T-helper 1 cell (primary cell): ENCODE measurements at regions not wholly inside any gene's neighbourhood (a gene's known extent, or its start where the extent isn't known, plus 50 kb on each side); places are given as distances from the start of the nearest gene placed in this dataset.

ENCODE experiments used
- DNase-seq, 5 donors: peaks; one replicate each; pipeline ENCODE4 v3.0.0-alpha.2; 2012 to 2020

DNA sequence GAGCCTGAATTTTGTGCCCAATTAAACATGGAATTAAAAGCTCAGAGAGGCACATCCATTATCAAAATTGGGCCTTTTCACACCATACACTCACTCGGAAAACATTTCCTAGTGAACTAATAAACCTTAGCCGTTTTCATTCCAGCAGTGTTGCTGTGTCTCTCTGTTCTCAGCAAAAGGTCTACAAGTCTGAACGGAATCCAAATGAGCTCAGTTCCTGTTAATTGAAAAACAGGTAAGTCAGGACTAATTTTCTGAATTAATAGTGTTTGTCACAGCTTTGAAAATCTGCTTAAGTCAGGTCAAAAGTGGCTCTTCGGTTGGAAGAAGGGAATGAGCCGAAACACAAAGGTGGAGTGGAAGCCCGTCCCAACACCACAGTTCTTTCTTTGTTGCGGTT is 163.3 kb upstream of the RALGAPA2 start:
- DNase-seq, result no peak

DNA sequence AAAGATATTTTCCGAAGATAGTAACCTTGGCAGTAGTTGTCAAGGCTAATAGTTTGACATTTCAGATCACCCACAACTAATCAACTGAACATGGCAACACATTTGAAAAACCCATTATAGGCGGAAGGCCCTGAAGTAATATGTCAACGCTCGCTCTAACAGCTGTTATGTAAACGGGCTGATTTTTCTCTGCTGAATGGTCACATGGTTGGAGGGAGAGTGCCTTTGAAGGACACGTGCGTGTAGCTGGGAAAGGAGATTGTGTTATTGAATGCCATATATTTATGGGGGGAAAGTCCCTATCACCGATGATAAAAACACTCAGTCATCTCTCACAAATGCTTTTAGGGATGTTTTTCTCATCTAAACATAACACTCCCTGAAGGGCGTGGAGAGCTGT is 160.0 kb upstream of the RALGAPA2 start:
- no peak for DNase-seq

DNA sequence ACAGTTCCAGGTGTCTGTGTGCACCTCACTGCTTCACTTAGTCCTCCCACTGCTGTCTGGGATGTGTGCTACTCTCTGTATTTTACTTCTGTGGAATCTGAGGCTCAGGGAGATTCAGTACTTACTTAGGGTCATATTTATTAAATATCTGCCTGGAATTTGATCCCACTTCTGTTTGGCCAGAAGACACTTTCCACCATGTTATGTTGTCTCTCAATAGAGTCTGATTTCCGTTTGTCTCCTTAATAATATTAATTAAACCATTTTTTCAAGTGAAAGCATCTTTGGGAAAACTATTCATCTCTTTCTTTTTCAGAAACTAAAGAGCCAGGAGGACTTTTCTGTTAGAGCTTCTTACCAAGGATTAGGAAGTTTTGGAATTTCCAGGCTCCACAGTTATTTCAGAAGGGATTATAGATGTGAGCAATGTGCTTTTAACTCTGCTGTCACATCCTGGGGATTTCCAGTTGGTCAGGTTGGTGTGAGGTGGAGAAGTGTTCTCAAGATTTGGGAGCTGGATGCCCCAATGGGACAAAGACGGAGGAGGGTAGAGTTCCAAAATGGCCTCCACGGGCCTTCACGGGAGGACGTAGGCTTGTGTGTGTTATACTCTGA is 156.8 kb upstream of the RALGAPA2 start:
- no peak for DNase-seq

DNA sequence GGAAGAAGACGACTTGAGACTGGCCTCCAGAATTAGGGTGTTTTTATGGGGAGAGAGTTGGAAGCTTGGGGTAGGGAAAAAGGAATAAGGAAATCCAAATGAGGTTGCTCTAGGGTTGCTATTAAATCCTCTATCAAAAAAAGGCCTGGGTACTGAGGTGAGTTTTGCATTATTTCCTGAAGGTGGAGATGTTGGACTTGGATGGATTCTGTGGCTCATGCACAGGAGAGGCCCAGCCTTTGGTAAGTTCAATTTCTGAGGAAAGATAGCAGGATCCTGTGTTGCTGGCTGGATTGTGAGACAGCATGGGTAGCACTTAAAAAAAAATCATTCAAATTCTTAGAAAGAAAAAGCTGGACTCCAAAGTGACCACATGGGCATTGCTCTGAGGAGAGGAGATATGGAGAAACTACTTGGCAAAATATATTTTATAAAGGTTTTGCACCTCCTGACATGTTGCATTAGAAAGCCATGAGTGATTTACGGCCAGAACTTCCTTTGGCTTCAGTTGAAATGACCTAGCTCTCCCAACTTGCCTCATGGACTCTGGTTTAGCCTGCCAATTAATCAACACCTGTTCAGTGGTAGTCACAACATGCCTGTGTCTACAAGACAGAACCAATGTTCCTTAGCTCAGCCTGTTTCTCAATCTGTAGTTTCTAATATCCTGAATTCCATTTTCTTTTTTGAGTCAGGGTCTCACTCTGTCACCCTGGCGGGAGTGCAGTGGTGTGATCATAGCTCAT is 152.1 kb upstream of the RALGAPA2 start:
- DNase-seq, result no peak

DNA sequence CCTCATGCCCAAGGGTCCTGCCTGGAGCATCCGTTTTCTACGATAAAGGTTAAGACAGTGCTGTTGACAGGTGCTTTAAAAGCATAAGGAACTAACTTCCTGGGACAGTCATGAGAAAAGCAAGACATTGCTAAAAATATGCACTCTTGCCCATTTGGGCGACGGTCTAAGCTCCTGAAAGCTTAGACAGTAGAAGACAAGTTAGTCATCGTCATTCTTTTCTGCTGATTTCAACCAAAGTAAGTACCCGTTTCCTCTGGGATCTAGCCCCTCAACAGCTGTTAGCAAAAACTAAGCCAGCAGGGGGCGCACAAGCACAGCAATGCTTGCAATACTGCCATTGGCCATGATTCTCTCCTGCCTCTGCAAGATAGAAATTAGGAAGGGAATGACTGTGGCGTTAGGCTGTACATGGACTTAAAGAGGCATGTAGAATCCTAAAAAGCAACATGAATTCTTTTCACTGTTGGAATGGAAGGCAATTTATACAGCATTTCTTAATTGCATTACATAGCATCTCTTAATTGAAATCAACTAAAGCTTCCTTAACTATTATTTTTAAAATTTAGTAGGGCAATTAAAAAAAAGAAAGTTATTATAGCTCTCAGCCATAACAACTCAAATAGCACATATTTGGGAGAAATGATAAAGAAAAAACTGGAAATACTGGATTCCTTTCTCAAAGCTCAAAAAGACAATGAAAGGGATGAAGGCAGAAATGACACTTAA is 147.8 kb upstream of the RALGAPA2 start:
- peak; percentile 46 to 82 (median 59) for DNase-seq

DNA sequence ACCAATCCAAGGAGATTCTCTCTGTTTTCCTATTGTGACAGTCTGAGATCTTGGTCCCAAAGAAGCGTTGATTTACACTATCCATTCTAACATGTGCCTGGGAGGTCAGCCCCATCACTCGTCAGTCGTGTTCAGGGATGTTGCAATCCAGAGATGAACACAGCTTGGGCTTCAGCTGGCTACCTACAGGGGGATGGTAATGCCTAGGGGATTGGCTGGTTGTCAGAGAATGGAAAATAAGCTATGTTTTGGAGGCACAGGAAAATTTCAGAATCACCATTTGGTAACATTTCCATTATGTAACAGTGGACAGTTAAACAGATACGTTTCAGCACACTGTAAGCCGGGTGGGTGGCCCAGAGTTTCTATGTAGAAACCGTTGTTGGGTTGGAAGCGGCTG is 147.1 kb upstream of the RALGAPA2 start:
- DNase-seq, result no peak

DNA sequence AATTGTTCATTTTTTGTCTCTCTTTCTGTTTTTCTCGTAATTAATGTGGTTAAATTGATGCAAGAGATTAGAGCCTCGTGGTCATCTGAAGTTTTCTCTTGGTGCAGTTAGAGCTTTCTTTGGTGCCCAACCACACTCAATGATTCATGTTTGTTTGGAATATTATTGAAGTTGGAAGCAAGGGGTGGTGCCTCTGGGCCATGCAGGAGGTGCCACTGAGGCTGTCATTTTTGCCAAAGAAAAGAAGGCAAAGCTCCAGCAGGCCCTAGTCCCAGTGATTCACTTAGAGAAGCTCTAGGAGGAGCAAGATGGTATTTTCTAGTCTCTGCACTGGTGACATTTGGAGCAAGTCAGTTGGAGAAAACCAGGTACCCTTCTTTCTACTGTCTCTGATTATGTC is 144.5 kb upstream of the RALGAPA2 start:
- DNase-seq, result no peak

DNA sequence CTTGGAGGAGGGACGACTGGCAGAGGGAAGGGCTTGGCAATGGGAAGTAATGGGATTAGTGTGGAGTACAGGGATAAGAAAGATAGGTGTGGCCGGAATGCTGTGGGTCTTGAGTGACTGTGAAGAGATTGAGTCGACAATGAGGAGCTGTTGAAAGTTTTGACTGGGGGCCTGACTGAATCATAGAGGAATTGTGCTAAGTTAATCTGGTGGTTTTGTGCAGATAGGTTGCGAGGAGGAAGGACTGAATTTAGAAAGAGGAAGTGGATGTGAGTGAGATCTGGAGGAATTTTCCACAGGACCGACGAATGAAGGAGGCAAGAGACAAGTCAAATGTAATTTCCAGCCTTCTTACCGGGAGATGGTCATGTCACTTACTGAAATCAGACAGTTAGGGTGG is 143.9 kb upstream of the RALGAPA2 start:
- no peak for DNase-seq

DNA sequence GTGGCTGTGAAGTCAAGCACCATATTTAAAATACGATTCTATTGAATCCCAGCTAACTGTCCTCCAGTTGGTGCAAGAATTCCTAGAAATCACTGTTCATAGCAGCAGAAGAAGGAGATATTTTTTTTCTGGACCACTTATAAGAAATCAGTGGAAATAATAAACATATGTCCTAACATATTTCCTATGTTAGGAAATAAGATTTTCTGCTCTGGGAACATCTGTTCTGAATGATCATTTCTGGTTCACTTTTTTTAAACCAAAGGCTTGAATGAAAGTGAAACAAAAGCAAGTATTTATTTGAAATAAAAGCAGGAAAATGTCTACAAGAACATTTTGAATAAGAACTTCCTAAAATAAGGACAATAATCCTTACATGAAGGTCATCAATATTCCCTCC is 138.9 kb upstream of the RALGAPA2 start:
- DNase-seq, result no peak

DNA sequence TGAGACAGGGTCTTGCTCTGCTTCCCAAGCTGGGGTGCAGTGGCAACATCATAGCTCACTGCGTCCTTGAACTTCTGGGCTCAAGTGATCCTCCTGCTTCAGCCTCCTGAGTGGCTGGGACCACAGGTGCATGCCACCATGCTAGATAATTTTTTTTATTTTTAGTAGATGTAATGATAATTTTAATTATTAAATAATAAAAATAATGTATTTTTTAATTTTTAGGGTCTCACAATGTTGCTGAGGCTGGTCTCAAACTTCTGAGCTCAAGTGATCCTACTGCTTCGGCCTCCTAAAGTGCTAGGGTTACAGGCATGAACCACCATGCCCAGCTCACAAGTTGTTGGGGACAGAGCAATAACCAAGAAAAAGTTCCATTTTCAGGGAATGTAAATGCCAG is 138.0 kb upstream of the RALGAPA2 start:
- DNase-seq, result no peak

DNA sequence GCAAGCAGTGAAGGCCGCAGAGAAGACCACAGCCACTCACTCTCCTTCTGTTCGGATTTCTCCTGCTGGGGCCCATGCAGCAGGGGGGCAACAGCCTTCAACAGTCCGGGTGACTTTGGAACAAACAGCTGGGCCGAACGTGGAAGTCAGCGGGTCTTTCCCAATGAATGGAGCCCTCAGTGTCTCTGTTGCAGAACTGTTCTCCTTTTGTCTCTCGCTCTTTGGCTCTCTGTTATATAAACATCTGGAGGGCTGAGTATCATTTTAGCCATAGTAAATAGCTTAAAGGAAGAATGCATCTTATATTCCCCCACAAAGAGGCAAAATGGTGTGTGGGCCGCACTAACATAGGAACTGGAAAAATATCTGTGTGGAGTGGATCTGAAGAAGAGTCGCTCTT is 136.7 kb upstream of the RALGAPA2 start:
- DNase-seq, result no peak

DNA sequence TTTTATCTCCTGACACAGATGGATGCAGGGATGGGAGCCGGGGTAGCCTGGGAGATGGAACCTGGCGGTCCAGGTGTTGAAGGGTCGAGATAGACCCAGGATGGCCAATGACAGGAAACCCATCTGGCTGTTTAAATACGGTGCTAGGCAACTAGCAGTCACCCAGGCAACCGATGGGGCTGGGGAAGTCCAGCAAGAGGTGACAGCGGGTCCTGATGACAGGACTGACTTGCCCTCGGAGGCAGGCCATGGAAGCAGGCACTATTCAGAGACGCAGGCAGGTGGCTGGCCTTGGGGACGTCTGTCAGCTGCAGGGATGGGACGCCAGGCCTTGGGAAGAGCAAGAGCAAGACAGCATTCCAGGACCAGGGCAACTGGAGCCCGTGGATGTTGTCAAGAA is 135.4 kb upstream of the RALGAPA2 start:
- DNase-seq, result no peak

DNA sequence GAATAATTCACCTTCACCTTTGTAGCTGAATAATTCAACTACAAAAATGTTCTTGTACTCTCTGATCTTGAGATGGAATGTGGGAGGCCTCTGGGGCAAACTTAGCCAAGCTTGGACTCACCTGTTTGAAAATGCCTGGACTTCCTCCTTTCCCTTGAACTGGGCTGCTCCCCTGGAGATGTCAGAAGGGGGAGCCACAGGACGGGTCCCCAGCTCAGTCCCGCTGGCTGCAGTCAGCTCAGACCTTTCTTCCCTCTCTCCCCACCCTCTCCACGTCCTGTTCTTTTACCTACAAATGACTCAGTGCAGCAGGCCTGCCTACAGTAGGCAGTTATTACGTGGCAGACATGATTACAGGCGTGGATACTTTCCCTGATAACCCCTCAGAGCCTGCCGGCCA is 131.5 kb upstream of the RALGAPA2 start:
- DNase-seq, result no peak

DNA sequence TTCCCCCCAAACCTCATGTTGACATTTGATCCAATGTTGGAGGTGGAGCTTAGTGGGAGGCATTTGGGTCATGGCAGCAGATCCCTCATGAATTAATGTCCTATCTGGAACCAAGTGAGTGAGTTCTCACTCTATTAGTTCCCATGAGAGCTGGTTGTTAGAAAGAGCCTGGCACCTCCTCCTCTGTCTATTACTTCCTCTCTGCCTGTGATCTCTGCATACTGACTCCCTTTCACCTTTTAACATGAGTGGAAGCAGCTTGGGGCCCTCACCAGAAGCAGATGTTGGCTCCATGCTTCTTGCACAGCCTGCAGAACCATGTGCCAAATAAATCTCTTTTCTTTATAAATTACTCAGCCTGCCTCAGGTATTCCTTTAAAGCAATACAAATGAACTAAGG is 127.3 kb upstream of the RALGAPA2 start:
- DNase-seq, result no peak

DNA sequence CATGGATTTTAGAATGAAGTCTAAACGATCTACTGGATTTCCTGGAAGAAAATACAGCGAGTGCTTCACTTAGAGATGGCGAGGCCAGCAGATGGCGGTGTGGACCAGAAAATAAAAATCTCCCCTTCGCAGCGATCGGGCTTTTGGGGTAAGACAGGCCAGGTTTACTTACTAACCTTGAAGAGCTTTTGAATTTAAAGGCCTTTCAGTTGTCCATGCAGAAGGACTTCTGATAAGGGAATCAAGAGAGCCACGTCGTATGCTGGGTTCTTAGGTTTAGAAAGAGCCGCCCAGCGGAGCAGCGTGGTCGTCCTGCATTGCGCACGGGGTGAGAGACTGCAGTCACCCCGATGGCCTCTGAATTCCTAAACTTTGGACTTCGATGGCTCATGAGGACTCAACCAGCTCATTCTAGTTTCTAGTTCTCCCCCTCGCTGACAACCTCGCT is 125.2 kb upstream of the RALGAPA2 start:
- DNase-seq, result peak in 1 of 5 donors; percentile 9

DNA sequence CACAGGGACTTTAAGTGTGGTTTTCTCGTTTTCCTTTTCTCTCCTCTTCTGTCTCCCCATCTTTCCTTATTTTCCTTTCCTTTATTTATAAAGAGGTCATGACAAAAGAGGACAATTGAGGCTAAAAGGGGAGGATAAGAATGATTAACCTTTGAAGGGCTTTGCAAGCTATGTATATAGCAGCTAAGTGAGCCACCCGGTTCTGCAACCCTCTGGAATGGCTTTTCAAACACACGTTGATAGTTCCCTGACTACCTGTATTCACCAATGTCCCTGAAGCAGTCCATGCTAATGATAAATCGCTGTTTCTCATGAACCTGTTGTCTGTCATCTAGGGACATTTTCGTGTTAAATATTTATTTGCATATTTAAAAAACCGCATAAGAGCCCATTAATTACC is 124.4 kb upstream of the RALGAPA2 start:
- no peak for DNase-seq

DNA sequence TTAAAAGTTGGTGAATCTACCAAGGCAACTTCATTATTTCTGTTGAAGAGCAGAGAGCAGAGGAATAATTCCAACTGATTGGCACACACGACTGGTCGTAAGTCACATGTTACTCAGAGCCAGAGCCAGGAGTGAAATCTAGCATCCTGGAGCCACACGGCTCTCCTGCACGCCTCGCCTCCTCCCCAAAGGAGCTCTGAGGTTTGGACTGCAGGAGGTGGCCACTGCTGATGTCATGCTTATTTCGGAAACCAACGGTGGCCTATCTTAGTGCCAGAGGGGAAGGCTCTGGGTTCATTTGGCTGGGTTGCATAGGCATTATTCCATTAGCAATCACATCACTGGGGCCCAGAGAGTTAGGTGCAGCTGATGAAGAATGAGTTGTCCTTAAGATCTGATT is 123.5 kb upstream of the RALGAPA2 start:
- no peak for DNase-seq

DNA sequence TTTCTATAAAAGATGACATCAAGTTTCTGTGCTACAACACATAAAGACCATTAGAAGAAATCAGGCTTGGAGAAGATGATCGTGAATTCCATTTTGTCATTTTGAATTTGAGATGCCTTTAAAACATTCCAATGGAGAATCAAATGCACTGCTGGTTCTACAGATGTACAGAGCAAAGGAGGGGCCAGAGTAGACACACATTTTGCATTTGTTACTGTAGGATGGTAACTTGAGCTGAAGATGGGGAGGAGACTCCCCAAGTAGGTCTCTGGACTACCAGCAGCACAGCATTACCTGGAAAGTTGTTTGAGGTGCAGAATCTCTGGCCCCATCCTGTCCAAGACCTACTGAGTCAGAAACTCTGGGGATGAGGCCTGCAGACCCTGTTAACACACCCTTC is 121.6 kb upstream of the RALGAPA2 start:
- no peak for DNase-seq

DNA sequence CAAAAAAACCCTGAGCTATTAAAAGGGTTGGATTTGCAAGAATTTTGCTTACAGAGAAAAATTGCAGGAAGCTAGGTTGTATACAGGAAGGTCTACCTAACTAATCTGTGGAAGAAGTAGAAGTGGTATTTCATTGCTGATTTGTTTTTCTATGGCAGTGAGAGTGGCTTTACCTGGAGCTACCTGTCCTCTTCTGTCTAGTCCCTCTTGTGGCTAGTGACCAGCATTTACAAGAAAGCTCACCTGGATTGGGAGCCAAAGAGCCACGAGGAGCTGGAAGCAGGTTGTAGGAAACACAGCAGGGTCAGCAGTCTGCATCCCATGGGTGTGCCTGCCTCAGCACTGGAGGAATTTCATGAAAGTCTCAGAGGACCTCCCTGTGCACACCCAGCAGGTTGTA is 120.3 kb upstream of the RALGAPA2 start:
- no peak for DNase-seq

DNA sequence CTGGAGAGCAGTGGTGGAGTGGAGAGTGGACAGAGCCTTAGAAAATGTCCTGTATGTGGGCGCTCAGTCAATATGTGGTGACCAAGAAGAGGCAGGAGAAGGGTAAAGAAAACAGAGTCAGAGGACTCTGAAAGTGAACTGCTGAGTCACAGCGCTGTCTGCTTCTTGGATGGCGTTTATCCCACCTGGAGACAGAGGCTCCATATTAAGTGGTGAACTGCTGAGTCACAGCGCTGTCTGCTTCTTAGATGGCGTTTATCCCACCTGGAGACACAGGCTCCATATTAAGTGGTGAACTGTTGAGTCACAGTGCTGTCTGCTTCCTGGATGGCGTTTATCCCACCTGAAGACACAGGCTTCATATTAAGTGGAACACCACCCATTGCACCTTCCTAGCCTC is 119.3 kb upstream of the RALGAPA2 start:
- DNase-seq, result no peak

DNA sequence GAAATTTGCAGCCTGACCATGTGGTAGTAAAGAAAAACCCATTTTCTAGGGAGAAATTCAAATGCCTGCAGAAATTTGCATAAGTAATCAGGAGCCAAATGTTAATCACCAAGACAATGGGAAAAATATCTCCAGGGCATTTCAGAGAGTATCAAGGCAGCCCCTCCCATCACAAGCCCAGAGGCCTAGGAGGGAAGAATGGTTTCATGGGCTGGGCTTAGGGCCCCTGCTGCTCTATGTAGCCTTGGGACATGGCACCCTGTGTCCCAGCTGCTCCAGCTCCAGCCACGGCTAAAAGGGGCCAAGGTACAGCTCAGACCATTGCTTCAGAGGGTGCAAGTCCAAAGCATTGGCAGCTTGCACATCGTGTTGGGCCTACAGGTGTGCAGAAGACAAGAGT is 117.2 kb upstream of the RALGAPA2 start:
- DNase-seq, result no peak

DNA sequence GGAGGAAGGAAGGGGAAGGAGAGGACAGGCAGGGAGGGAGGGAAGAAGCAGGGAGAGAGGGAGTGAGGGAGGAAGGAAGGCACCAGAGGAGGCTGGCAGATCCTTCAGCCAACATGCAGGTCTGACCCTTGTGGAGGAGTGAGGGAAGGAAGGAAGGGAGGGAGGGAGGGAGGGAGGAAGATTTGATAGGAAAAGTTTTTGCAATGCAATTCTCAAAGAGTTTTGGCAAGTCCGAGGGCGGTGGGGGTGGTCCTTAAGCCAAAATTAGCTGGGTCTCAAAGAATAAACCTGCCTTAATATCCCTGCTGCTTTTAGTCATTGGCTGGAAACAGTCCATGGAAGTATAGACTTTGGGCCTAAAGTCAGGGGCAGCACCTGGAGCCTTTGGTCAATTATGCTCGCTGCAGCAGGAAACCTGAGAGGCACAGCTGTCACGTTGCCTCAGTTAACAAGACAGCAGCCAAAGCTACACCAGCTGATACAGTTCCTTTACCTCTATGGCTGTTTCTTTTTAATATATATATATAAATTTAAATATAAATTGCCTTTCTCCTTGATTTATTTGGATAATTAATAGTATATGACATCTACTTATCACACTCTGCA is 115.7 kb upstream of the RALGAPA2 start:
- DNase-seq, result no peak

DNA sequence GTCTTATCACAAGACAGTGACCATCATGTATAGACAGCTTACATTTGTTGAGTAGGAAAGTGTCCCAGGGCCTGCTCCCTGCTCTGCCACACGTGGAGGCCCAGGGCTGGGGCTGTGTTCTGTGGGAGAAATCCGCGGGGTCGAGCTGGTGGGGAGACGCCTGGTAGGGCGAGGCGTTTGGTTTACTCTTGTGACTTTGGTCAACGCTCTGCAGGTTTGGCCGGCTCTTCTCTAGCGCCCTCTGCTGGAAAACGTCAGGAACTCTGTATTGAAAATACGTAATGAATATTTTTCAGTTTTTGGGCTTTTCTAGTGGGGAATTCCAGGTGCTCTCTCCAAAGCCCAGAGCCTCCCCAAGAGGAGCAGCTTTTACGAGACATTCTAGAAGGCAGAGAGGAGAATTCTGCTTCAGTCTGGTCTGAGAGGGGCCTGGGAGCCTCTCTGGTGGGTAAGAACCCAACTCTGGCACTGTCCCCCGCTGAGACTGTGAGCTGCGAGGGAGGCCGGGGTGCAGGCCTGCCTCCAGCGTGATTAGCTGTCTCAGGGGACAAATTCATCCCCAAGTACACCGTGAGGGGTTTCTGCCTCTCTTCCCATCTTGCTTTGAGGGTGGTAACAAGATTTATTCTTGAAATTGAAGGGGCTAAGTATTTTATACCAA is 112.6 kb upstream of the RALGAPA2 start:
- peak in 4 of 5 donors; percentile 10 to 42 (median 22) for DNase-seq
